Fibroblast of peridontal ligament (primary cell): ENCODE measurements at regions not wholly inside any gene's neighbourhood (a gene's known extent, or its start where the extent isn't known, plus 50 kb on each side); places are given as distances from the start of the nearest gene placed in this dataset.
"Not testable (repeated sequence)": the region's sequence is repeated elsewhere in the genome, so short reads cannot be mapped to it uniquely, and the experiment has no call there.

Experiments used
- DNase-seq: peaks from one replicate; pipeline ENCODE4 v3.0.0-alpha.2; 2010; ENCODE audit errors: extremely low read depth

DNA sequence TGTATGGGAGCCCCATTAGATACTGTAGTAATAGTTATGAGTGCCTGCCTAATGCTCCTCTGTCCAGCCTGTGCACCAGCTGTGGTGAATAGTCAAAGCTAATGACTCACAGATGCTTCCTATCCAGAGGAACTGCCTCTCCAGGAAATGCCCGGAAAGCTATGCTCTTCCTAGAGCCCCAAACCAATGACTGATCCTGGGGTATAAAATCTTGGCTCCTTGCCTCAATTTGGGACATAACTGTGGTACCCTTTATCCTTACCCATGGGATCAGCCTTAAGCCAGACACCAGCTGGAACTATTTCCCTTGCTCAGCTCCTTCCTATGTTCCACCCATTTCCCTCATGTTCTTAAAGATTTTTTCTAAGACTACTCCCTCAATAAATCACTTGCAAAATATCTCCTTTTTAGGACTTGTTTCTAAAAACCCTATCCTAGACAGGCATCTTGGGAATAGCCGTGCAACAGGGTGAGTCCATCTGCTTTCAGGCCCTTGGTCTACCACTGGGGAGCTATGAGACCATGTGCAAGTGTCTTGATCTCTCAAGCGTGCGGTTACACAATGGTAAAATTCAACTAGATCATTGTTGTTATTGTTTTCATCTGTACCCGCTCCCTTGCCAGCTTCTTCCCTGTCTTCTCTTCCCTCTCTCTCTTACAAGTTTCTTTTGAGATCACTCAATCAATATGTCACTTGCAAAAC is 283.7 kb downstream of the BTBD3 start:
- DNase-seq = peak; percentile 61

DNA sequence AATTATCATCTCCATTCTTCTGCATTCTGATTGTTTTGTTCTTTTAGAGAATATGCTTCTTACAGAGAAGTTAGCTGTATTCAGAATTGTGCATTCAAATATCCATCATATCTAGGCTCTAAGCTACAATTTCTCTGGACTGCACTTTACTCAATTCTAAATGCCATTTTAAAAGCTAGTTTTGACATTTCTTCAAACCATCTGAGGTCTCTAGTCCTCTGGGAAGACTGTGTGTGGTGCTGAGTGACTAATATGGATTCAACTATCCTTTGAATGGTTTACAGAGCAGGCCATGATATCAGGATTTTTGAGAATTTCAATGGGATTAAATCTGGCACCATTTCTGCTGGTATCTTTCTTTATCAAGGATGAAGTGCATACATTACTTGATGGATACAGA is 285.7 kb downstream of the BTBD3 start:
- DNase-seq = no peak

DNA sequence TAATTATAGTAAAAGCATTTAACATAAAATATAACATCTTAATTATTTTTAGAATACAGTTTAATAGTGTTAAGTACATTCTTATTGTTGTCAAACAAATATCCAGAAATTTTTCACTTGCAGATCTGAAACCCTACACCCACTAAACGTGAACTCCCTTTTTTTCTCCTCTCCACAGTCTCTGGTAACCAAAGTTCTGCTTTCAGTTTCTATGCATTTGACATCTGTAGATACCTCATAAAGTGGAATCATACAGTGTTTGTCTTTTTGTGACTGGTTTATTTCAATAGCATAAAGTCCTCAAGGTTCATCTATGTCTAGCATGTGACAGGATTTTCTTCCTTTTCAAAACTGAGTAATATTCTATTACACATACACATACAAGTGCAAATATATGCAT is 286.3 kb downstream of the BTBD3 start:
- no peak for DNase-seq

DNA sequence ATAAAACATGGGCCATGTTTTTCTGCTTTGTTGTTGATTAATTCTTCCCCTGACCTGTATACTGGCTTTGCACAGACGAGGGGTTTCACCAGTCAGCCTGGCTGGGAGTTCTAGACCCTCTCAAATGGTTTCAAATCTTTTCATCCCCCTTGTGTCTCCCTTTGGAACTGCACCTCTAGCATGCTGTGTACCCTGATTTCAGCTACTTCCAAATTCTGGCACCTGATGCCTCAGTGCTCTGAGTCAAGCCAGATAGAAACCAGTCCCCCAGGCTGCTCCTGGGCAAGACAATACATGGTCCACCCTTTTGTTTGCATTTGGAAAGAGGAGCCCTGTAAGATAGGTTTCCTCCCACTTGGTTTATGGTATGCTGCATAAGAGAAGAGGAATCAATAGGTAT is 290.2 kb downstream of the BTBD3 start:
- peak; percentile 64 for DNase-seq

DNA sequence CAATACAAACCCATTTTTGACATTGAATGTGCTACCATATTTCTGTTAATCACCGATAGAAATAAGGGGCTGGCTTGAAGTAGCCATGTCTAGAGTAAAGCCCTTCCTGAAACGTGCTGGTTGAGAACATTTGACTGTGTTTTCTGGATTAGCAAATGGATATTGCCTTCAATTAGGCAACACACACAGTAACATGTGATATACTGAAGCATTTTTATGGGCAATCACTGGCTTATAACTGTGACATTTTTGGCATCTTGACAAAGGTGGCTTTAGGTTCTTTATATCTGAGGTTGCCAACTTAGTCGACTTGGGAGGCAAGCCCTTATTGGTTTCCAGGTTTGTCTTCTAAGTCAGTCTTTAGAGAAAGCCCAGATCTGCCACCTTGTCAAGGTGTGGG is 292.9 kb downstream of the BTBD3 start:
- no peak for DNase-seq

DNA sequence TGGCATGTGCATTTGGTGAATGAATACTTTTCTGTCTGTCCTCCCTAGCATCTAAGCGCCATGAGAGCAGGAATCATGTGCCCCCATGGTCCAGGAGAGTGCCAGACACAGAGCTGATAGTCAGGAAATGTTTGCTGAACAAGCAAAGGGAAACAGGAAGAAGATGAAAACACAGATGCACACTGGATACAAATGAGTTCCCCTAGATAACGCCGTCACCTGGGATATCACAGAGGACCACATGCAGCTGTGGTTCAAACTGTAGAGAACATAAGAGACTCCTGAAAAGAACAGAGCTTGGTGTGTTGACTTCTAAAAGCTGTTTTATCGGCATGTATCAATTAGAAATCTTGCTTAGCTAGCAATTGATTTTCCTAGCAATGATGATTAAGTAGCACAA is 293.7 kb downstream of the BTBD3 start:
- DNase-seq = no peak

DNA sequence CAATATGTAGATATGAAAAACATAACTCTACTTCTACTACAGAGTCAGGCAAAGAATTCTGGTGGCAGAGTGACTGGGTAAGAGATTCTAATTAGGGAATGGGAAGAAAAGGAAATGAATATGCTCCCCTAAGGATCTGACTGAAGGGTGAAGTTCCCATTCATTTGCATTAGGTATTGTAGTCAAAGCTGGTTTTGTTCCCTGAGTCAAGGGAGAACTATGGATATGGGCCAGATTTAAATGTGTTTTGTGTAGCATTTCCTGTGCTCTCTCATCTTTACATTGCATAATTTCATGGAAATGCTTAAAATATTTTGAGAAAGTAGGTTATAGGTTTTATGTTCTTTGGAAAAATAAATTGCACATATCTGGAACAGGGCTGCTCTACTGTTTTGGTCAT is 299.7 kb downstream of the BTBD3 start:
- DNase-seq = no peak

DNA sequence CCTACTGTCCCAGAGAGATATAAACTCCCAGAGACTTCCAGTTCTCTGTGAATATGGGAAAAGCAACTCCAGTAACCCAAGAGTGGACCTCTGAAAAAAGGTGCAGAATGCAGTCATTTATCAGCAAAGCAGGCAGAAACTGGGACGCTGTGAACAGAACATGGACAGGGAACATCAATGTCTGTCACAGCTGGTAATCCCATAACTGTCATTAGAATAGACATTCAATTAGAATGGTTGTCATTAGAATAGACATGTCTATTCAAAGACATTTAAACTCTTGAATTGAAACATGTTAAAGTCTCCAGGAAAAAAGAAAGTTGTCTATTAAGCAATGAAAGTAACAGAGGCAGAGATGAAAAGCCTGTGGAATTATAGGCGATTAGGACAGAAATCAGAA is 302.1 kb downstream of the BTBD3 start:
- no peak for DNase-seq

DNA sequence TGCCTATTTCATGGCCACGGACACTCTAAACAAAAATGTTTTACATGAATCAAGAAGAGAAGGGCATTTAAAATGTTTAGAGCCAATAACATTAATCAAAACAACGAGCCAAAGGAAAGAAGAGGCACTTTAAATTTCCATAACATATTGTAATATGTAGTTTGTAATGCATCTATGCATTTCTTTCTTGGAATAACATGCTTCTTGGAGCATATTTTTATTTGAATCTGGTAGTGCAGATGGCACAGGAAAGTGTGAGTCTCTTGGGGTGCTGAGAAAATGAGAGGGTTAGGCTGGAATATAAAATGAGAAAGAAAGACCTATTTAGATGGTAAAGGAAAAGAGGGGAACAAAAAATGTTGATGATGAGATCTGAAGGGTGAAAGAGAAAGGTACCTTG is 305.4 kb downstream of the BTBD3 start:
- DNase-seq = no peak

DNA sequence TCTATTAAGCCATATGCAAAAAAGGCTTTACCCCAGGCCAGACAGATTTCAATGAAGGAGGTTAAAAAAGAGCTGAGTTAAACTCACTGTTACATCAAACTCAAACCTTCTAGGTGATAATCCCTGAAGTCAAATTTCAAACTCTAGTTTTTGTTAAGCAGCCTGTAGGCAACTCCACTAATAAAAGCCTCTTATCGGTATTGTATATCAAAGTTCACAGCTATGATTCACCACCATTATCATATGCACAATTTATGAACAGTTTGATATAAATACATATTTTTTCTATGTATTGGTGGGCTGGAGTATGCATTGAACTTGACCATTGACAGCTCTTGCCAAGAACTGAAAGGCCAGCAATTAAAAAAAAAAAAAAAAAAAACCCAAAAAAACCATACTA is 308.2 kb downstream of the BTBD3 start:
- no peak for DNase-seq

DNA sequence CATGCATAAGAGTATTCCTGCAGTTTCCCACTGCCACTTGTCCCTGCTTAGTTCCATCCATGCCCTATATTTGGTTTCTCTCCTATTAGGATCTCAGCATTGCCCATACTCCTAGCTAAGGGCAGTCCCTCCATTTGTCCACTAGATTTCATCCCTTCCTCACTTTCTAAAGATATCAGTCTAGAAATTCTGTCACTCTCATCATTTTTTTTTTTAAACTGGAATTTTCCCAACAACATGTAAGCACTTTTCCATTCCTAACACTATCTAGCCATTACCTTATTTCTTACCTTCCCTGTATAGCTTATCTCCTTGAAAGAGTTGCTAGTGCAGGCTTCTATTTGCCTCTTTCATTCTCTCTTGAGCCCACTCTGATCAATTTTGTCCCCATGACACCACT is 312.2 kb downstream of the BTBD3 start:
- DNase-seq = no peak

DNA sequence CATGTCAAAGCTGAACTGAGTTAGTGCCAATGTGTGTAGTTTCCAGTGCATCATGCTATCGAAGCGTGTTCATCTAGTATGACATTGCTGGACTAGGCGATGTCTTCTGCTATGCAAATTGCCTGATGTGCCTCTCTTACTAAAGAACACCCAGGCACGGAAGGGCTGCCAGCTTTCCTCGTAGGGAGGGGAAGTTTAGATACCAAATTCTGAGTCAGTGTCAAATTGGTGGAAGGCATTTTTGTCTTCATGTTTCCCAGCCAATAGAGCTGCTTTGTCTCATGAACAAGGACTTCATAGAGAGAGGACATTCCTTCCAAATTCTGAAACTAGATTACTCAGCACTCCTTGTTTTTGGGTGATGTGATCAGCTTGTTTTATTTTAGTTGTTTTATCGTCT is 320.1 kb downstream of the BTBD3 start:
- peak; percentile 77 for DNase-seq

DNA sequence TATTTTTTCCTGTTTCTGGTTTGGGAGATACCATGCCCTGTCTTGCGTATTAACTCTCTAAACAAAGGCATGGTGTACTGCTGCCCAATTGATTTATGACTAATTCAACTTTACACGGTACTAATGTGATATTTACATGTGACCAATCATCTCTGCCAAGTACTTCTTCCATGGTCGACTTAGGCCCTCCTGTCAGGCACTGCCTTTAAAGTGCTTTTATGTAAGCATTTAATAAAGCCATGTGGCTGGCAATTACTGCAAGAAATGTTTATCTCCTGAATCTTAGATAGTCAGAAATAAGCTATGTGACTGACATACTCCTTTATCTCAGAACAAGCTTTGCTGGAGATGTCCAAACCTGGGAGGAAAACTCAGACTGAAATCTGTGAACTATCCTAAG is 323.4 kb downstream of the BTBD3 start:
- no peak for DNase-seq

DNA sequence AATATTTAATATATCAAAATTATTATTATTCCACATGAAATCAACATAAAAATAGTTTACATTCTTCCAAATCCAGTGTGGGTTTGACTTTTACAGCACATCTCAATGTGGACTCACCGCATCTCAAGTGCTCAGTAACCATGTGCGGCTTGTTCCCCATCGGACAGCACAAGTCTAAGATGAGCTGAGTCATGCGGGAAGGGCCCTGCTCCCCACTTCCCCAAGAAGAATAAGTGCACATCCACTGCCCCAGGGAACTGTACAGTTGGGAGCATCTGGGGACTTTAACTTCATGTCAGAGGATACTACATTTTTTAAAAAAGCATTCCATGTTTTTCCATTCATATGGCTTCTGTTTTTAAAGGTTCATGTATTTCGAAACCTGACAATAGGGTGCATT is 325.6 kb downstream of the BTBD3 start:
- DNase-seq = no peak

DNA sequence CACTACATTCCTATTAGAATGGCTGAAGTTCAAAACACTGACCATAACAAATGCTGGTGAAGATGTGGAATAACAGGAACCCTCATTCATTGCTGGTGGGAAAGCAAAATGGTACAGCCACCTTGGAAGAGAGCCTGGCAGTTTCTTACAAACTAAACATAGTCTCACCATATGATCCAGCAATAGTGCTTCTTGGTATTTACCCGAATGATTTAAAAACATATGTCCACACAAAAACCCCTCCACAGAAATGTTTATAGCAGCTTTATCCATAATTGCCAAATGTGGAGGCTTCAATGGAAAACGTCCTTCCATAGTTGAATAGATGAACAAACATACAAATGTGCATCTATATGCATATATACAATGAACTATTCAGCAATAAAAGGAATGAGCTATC is 330.8 kb downstream of the BTBD3 start:
- no peak for DNase-seq

DNA sequence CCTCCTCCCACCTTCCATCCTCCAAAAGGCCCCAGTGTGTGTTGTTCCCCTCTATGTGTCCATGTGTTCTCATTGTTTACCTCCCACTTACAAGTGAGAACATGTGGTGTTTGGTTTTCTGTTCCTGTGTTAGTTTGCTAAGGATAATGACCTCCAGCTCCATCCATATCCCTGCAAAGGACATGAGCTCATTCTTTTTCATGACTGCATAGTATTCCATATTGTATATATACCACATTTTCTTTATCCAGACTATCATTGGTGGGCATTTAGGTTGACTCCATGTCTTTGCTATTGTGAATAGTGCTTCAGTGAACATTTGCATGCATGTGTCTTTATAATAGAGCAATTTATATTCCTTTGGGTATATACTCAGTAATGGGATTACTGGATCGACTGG is 333.0 kb downstream of the BTBD3 start:
- DNase-seq = not testable (repeated sequence)

DNA sequence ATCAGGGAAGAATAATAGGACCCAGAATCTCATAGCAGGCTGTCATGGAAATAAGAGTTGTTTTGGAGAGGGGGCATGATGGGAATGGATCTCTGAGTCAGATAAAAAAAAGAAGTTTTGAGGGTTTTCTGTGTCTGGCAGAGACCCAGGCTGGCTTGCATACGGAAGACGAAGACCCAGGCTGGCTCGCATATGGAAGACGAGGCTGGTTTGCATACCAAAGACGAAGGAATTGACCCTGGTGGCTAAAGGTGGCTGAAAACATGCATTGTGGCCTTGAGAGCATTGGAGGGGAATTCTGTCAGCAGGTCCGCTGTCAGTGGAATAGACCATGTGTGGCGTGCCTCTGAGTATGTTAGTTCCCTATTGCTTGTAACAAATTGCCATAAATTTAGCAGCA is 335.1 kb downstream of the BTBD3 start:
- DNase-seq = no peak

DNA sequence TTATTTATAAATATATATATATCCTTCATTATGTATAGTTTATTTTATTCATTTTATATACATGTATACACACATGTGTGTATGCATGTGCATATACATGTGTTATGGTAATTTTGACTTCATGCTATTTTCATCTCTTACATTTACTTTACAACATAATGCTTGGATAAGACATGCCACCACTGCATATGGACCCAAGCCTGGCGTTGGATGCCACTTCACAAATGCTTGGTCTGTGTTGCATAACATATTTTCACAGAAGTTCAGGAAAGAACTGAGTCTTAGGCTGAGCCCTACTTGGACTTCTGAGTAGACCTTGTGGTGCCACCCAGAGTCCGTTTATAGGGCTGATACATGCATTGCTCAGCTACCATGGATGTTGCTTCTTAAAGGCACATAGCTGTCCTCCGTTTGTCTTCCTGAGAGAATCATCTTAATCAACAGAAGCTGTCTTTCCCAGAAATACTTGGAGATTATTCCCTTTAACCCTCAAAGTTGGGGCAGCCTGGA is 337.8 kb downstream of the BTBD3 start:
- peak; percentile 11 for DNase-seq

DNA sequence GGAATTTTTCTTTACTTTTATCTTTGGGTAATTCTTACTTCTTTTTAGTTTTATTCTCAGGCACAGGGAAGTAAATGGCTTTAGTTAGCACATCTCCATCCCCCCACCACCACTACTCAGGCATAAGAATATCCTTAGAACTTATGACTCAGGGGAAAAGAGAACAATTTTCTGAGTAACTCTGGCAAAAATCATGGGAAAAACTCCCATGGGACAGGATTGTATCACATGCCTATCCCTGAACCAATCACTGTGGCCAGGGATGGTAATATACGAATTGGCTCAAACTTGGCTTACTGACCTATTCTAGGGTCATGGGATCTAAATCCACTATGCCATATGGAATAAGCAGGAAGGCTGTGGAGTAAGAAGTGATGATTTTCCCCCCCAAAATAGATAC is 339.1 kb downstream of the BTBD3 start:
- peak; percentile 20 for DNase-seq

DNA sequence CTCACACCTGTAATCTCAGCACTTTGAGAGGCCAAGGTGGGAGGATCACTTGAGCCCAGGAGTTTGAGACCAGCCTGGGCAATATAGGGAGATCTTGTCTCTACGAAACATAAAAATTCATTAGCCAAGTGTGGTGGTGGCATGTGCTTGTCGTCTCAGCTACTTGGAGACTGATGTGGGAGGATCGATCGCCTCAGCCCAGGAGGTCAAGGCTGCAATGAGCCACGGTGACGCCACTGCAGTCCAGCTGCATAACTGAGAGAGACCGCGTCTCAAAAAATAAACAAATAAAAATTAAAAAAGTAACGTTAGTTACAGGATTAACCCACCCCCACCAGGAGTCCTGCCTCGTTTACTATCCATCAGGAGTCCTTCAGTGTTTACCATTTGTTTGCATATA is 345.1 kb downstream of the BTBD3 start:
- DNase-seq = no peak

DNA sequence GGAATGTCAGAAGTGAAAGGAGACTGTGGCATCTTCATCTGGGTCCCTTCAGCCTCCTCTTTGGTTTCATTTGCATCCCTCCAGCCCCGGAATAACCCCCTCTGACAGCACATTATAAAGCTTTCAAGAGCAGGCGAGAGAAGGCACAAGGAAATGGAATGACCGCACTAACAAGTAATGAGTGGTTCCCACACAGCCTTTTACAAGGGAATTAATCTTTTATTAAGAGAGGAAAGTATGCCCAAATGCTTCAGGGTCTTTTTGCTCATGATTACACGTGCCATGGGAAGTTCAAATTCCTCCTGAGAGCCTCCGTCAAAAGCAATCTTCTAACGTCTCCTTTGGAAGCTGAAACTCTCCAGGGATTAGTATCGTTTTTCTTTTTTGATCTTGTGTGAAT is 347.0 kb downstream of the BTBD3 start:
- DNase-seq = no peak

DNA sequence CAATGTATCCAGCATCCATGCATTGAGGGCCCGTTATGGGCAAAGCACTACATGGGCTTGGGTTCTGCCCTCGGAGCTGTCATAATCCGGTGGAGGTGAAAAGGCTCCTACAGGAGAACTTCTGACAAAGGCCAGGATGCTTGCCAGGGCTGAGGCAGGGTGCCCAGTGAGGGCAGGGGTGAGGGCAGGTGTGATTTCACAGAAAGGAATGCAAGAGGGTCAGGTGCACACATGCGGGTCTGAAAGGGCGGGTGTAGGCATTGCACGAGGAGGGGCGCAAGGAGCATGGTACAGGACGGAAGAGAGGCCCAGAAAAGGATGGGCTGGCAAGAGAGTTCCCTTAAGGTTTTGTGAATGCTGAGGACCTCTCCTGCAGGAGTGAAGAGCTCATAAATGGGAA is 348.0 kb downstream of the BTBD3 start:
- DNase-seq = no peak

DNA sequence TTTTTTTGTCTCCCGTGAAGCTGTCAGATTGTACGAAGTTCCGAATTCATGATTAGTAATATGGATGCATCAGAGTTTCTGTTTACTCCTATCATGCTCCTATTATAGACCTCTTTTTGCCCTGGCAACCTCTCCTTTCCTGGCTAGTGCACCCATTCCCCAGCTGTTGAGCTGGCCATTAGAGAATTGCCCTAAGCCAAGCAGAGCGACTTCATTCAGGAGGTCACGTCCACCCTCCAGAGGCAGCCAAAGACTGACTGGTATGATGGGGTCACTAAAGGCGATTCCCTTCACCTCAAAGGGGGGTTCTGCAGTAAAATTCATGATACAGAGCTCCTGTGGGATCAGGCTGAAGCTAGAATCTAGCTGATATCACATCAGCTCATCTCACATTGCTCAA is 351.9 kb downstream of the BTBD3 start:
- no peak for DNase-seq

DNA sequence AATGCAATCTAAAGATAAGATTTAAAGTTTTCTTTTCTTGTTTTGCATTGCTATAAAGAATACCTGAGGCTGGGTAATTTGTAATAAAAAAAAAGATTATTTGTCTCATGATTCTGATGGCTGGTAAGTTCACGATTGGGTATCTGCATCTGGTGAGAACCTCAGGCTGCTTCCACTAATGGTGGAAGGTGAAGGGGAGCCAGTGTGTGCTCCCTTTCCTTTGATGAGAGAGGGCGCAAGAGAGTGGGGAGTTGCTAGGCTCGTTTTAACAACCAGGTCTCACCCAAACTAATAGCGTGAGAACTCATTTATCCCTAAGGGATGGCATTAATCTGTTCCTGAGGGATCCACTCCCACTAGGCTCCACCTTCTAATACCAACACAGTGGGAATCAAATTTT is 353.2 kb downstream of the BTBD3 start:
- DNase-seq = no peak
